Inflammatory macrophage treated with lipopolysaccharide for 4 hours (primary cell): ENCODE measurements at regions not wholly inside any gene's neighbourhood (a gene's known extent, or its start where the extent isn't known, plus 50 kb on each side); places are given as distances from the start of the nearest gene placed in this dataset.

Experiments used
- DNase-seq: peaks from one replicate; pipeline ENCODE4 v3.0.0-alpha.2; 2020

DNA sequence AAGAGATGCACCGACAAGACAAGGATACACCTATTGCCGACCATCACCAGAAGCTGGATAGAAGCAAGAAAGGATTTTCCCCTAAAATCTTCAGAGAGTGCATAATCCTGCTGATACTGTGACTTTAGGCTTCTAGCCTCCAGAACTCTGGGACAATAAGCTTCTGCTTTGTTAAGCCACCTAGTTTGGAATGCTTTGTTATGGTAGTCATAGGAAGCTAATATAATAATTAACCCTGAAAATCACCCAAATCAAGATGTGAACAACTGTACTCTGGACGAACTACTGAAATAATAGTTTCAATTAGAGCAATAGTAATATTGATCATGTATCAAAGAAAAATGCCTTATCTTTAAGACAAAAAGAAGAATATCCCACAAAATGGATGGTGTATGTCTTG, 524.6 kb downstream of the EFNB2 start:
- DNase-seq: no peak

DNA sequence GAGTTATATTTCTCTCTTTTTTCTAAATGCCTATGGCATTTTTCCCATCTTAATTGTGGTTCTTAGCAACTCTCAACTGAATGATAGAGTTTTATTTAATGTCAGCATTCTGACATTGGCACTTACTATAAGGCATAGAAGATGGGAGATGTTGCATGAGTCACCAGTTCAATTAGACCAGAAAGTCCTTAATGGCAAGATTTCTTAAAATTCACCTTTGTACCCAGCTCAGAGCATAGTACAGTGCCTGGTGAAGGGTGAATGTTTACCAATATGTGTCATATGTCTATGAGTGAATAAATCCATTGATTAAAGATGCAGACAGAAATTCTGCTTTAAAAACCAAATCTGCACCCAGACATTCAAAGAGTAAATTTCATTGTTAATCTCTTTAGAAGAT, 526.9 kb downstream of the EFNB2 start:
- DNase-seq: no peak

- no peak for DNase-seq
Observed at GRCh38 chr13:106007156-106007555, 528.3 kb downstream of the EFNB2 start.

- no peak for DNase-seq
Observed at GRCh38 chr13:106003651-106004050, 531.8 kb downstream of the EFNB2 start.

GRCh38 chr13:106001443-106001842, 534.0 kb downstream of the EFNB2 start:
- DNase-seq: no peak

GRCh38 chr13:105997581-105998550, 537.6 kb downstream of the EFNB2 start:
- no peak for DNase-seq

GRCh38 chr13:105996391-105997025, 539.0 kb downstream of the EFNB2 start:
- DNase-seq: no peak

GRCh38 chr13:105994340-105994739, 541.1 kb downstream of the EFNB2 start:
- DNase-seq: no peak

DNA sequence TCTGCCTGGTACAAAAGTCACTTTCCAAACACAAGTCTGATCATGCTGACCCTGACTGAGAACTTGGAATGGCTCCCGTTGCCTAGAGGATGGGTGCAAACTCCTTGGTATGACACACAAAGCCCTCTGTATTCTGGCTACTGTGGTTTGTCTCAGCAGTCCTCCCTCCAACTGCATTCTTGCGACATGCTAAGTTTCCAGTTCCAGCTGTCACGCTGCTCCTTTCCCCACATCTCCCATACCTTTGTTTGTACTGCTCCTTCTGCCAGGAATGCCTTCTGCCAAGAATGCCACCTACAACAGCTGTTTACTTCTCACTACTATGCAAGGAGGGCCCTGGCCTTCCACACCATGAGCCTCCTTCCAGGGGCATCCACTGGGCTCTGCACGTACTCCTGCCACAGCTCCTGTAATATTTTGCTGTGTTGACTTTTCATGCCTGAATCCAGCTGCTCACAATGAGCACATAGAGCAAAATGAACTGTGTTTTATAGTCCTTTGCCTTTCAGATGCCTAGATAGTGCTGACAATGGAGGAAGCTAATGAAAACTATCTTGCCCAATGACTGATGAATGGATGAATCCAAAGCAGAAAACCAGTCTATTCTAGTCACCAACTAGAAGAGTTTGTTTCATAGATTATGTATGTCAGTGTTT, 543.7 kb downstream of the EFNB2 start:
- DNase-seq: no peak

DNA sequence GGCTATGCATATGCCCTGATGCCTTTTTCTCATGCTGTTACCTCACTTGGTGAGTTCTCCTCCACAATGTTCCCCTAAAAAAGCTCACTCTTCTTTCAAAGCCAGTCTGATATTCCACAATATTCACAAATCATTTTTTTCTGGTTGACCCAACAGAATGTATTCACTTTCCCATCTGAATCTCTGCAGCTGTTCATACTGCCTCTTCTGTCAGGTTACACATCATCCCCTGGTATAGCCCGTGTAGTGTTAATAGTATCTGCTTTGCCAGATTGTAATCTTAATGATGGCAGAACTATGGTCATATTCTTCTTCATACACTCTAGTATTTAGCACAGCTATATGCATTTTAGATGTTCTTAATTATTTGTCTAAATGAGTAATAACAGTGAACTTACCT, 544.3 kb downstream of the EFNB2 start:
- DNase-seq: no peak

GRCh38 chr13:105990256-105990958, 545.1 kb downstream of the EFNB2 start:
- DNase-seq: no peak

- no peak for DNase-seq
Observed at GRCh38 chr13:105984646-105985045, 550.8 kb downstream of the EFNB2 start.

DNA sequence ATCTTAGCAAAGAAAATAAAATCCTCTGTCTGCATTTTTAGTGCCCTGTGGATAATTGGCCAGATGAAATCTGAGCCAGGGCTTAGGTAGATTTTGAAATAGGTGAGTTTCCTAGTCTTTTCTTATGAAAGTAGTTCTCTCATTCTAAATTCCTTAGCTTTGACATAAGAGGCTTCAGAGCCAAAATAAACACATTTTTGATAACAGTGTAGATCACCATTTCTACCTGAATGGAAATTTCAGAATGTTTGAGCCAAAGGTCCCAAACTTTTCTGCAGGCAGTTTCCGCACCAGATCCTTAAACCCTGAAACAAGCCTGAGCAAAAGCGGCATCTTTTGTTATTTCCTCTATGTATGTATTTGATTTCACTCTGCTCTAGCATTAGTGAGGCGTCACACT, 551.2 kb downstream of the EFNB2 start:
- DNase-seq: no peak

- DNase-seq: no peak
Observed at GRCh38 chr13:105982219-105982930, 553.1 kb downstream of the EFNB2 start.

DNA sequence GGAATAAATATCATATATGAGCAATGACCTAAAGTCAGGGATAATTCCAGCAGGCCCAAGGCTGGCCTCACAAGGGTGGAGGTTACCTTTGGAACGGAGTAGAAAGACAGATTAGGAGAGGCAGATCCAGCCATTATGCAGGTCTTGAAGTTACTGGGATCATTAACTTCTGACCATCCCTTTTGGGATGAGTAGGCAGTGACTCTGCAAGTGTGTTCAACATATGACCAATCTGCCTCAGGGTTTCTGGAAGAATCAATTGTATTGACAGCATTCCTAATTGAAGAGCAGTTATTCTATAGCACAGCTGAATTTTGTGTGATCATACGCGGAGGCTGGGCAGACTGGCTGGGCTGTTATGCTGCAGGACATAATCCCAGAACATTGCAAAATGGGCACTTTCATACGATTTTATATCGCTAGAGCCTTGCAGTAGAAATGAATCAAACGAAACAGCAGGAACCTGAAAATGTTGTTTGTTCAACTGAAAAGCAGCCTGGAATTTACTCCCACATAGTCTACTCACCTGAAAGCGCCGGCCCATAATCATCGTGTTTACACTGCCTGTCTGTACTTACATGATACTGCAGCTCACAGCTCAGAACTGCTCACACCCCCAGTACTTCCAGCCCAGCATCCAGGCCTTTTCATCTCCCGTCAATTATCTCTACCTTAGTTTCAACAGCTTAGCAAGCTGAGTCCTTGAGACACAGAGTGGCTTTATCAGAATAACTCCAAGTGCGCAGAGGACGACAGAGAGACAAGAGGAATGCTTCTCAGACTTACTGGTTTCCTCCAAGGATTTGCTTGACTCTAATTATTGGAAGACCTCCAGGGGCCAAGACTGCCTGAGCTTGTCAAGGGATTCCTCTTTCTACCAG, 556.1 kb downstream of the EFNB2 start:
- DNase-seq: no peak

DNA sequence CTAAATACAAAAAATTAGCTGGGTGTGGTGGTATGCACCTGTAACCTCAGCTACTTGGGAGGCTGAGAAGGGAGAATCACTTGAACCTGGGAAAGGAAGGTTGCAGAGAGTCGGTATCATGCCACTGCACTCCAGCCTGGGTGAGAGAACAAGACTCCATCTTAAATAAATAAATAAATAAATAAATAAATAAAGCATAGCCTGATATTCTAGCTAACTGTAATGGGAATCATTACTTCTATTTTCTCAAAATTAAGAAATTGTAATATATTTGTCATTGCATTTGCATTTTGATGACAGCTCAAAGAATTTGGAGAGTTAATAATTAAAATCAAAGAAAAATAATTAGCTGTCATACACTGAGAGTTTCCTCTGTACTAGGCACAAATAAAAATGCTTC, 561.1 kb downstream of the EFNB2 start:
- no peak for DNase-seq

GRCh38 chr13:105972811-105973590, 562.5 kb downstream of the EFNB2 start:
- DNase-seq: no peak

- no peak for DNase-seq
Observed at GRCh38 chr13:105972306-105972721, 563.1 kb downstream of the EFNB2 start.

DNA sequence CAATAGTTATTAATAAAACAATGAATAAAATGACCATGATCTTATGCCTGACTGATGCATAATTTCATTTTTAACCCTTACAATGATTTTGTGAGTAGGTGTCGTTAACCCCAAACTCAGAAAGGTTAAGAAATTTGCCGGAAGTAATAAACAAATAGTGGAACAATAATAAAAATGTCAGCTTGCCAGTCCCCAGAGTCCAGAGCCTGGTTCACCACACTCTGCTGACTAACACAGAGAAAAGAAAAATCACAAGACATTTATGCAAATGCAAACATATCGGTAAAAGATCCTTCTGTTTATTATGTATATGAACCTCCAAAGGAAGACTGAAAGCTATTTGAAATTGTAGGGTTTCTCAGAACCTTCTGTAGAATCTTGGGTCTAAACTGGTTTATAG, 563.7 kb downstream of the EFNB2 start:
- no peak for DNase-seq

- no peak for DNase-seq
Observed at GRCh38 chr13:105971312-105971711, 564.1 kb downstream of the EFNB2 start.

DNA sequence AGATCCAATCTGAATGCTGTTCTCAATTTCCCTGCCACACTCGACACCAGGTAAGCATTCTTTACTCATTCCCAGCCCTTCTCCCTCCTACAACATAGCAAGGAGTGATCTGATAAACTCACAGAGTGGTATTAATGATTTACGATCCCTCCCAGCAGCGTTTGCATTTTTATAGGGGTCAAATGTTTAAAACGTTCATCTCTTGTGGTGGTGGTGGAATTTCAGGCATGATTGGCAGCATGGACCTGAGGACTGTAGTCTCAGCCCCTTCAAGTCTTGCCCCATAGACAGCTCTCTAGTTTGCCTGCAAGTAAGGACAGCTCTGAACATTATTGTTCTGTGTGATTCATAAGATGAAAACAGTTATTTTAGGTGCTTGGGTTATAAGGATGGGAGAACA, 565.7 kb downstream of the EFNB2 start:
- DNase-seq: no peak
